ENCODE measurements at regions not wholly inside any gene's neighbourhood (a gene's known extent, or its start where the extent isn't known, plus 50 kb on each side); places are given as distances from the start of the nearest gene placed in this dataset.

DNA sequence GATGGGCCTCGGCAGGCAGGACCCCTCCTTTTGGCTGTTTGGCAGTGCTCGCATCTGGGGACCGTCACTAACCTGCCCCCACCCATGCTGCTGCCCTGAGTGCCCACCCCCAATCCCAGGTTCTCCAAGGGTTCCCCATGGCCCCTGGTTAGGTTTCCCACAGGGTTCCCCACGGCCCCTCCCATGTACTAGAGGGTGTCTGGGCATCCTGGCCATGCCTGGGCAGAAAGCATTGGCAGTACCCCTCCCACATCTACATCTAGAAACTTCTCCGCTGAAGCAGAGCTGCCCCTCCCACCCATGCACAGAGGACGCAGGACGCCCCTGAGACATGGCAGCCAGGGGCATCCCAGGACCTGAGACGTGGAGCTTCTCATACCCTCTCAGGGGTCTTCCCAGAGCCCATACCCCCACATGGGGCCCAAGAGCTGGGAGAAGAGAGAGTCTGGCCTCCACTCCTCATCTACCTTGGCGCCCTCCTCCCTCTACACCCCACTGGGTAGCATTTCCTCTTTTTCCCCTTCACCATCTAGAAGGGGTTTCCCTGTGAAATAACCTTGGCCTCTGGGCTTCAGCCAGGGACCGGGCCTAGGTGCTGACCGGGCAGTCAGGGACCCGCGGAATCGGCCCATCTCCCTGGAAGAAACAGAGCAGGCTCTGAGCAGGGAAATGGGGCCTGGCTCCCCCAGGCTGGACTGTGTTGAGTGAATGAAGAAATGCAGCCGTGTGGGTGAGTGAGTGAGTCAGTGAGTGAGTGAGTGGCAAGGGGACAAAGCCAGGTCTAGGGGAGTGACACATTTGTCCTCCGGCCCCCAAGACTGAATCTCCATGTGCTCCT, 987.3 kb downstream of the BRD1 start:
- Histone ChIP-seq H3K27me3 (peaks cover 0 to 46% of the 10 kb centered on the region in 2 donors), H3K4me3 (no peak overlapping the region), H3K4me1 (no peaks in the 10 kb centered on the region), H3K27ac (no peak overlapping the region), H3K36me3 (no peaks in the 10 kb centered on the region), H3K9me3 (peaks cover 0 to 2% of the 10 kb centered on the region in 2 donors)
- TF ChIP-seq, protein P1, sequence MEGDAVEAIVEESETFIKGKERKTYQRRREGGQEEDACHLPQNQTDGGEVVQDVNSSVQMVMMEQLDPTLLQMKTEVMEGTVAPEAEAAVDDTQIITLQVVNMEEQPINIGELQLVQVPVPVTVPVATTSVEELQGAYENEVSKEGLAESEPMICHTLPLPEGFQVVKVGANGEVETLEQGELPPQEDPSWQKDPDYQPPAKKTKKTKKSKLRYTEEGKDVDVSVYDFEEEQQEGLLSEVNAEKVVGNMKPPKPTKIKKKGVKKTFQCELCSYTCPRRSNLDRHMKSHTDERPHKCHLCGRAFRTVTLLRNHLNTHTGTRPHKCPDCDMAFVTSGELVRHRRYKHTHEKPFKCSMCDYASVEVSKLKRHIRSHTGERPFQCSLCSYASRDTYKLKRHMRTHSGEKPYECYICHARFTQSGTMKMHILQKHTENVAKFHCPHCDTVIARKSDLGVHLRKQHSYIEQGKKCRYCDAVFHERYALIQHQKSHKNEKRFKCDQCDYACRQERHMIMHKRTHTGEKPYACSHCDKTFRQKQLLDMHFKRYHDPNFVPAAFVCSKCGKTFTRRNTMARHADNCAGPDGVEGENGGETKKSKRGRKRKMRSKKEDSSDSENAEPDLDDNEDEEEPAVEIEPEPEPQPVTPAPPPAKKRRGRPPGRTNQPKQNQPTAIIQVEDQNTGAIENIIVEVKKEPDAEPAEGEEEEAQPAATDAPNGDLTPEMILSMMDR (IDR thresholded peaks at IDR 0.05), result no peak
- ATAC-seq (no peak), DNase-seq (peak in 1 of 4 donors; percentile 57)
- intact Hi-C loops (cut with DNase I), result no loop called here

DNA sequence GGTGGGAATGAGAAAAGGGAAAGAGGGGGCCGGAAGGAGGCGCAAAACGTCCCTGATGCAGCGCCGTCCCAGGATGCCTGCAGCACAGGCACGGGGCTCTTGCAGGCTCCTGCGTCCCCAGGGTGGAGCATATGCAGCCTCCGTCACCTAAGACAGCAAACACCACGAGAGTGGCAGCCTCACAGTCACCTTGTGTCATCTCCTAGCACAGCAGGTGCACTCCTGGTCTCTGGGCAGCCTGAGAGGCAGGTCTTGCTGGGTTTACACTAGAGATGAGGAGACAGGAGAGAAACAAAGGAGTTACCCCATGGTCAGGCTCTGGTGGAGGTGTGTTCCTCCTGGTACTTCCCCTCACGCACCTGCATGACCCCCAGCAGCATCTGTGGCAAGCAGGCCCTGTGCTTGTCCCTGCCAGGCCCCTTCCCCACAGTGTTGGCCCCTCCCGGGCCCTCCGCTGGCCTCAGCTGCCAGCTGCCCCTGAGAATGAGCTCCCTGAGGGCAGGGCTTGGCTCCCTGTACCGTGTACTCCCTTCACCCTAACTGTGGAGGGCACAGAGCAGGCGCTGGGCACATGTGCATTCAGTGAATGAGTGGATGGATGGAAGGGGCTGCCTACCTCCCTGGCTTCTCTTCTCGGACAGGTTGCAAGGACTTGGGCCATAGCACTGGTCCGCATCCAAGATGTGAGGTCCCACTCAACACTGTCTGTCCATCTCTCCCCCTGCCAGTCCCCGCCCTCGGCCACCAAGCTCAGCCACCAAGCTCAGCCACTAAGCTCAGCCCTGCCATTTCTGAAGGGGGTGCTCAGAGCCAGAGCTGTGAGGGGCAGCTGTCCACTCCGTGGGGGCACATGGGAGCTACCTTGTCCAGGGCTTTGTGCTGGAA, 988.6 kb downstream of the BRD1 start:
- H3K36me3 ChIP-seq, result no peaks in the 10 kb centered on the region
- TF ChIP-seq, protein P1 (IDR thresholded peaks at IDR 0.05), result no peak
- intact Hi-C loops (cut with DNase I), result no loop called here
- H3K9me3 ChIP-seq, result peaks cover 0 to 2% of the 10 kb centered on the region in 2 donors
- no peak overlapping the region for H3K4me3 ChIP-seq
- DNase-seq (peak in 1 of 4 donors; percentile 50), ATAC-seq (no peak)
- no peaks in the 10 kb centered on the region for H3K4me1 ChIP-seq
- H3K27me3 ChIP-seq, result peaks cover 0 to 36% of the 10 kb centered on the region in 2 donors
- no peak overlapping the region for H3K27ac ChIP-seq

DNA sequence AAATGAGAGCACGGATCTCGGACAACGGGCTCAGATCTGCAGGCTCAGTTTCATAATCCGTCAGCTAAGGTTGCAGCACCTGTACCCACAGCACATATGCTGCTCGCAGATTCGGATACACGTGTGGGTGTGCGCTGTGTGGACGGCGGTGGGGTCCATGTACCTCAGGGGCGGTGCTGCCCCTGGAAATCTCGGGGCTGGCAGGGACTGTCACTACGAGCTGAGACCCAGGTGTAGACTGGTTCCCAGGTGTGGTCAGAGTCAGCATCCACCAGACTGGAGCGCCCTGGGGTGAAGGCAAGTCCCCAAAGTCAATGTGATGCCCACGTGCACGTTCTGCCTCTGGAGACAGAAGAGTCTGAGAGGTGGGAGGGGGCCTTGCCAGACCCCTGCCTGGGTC, 989.3 kb downstream of the BRD1 start:
- H3K36me3 ChIP-seq, result no peaks in the 10 kb centered on the region
- ATAC-seq (no peak), DNase-seq (peak in 1 of 4 donors; percentile 54)
- H3K27me3 ChIP-seq, result peaks cover 0 to 29% of the 10 kb centered on the region in 2 donors
- intact Hi-C loops (cut with DNase I), result no loop called here
- TF ChIP-seq, protein P1 (IDR thresholded peaks at IDR 0.05), result no peak
- peaks cover 0 to 2% of the 10 kb centered on the region in 2 donors for H3K9me3 ChIP-seq
- H3K27ac ChIP-seq, result no peak overlapping the region
- no peak overlapping the region for H3K4me3 ChIP-seq
- H3K4me1 ChIP-seq, result no peaks in the 10 kb centered on the region

DNA sequence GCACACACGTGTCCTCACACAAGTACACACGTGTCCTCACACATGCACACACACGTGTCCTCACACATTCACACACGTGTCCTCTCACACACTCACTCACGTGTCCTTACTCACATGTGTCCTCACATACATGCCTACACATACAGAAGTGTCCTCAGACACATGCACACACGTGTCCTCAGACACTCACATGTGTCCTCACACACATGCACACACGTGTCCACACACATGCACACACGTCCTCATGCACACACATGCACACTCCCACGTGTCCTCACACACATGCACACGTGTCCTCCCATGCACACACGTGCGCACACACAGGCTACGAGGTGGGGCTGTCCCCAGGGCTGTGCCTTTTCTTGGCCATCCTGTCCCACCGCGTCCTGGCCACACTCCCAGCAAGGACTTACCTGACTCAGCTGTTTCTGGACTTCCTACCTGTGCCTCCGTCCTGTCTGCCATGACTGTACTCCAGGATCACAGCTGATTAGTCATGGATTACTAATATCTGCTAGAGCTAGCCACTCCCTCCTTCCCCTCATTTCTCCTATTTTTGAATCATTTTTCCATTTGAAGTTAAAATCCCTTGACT, 990.2 kb downstream of the BRD1 start:
- TF ChIP-seq, protein P1 (IDR thresholded peaks at IDR 0.05), result no peak
- no peaks in the 10 kb centered on the region for H3K36me3 ChIP-seq
- H3K9me3 ChIP-seq, result peaks cover 0 to 8% of the 10 kb centered on the region in 2 donors
- DNase-seq (peak in 1 of 4 donors; percentile 51), ATAC-seq (no peak)
- no peak overlapping the region for H3K27ac ChIP-seq
- no peaks in the 10 kb centered on the region for H3K4me1 ChIP-seq
- H3K4me3 ChIP-seq, result no peak overlapping the region
- intact Hi-C loops (cut with DNase I), result no loop called here
- peaks cover 0 to 23% of the 10 kb centered on the region in 2 donors for H3K27me3 ChIP-seq

Data from left lung (tissue), 4 donors.